ENCODE measurements at regions not wholly inside any gene's neighbourhood (a gene's known extent, or its start where the extent isn't known, plus 50 kb on each side); places are given as distances from the start of the nearest gene placed in this dataset.
A peak's percentile ranks its signal among the peaks of the same experiment; 100 is the strongest.

DNA sequence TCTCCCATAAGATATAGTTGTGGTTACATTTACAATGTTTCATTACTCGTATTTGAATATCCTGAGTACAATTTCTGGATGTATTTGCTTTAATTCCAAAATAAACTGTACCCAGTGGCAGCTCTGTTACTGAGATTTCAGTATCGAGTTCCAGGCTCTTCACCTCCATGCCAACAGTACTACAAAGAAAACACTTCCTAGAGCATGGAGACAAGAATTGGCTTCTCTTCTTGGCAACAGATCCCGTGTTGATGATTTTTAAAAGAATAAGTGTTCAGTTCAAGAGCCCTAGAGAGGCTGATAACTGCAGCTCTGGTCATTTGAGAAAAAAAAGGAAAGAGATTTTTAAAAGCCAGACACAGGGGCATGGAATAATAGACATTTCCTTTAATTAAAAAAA is 302.8 kb downstream of the EFNB2 start:
- Histone ChIP-seq H3K36me3 (ENCODE audit: control insufficient read depth in 3 of 3, insufficient read depth in 2 of 3, low read depth in 1 of 3, low read length in 3 of 3) (no peaks in the 10 kb centered on the region), H3K27ac (ENCODE audit: low read depth in 1 of 3, low read length in 2 of 3) (no peak overlapping the region), H3K4me1 (ENCODE audit: control insufficient read depth in 3 of 3, insufficient read depth in 2 of 3, low read depth in 1 of 3, low read length in 2 of 3) (no peaks in the 10 kb centered on the region), H3K27me3 (ENCODE audit: control insufficient read depth in 3 of 3, insufficient read depth in 3 of 3, low read length in 3 of 3) (no peaks in the 10 kb centered on the region), H3K4me3 (ENCODE audit: low read depth in 1 of 3, low read length in 3 of 3) (no peak overlapping the region), H3K9me3 (ENCODE audit: control insufficient read depth in 2 of 2, insufficient read depth in 1 of 2, low read depth in 1 of 2, low read length in 1 of 2) (no peaks in the 10 kb centered on the region)
- FAIRE-seq: no peak
- DNase-seq: no peak
- WGBS, 3 donors: 72 to 77% (median 73%) methylated on average over 3 of the region's 3 CpGs

DNA sequence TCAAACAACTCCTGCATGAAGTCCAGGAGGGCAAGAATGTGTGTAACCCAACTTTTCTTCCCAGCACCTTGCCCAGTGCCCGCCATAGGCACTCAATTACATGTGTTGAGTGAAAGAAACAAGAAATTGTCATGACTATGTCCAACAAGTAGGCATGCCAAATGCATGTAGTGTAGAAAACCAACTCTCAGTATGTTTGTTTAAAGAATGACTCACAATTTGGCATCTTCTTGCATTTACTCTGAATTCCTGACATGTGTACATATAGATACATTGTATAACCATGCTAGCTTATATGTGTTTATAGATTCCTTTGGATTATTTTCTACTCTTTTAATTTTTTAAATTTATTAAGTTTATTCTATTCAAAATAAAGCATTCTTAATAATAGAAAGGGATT is 305.0 kb downstream of the EFNB2 start:
- no peak overlapping the region for H3K27ac ChIP-seq (ENCODE audit: low read depth in 1 of 3, low read length in 2 of 3)
- 50 to 88% (median 79%) methylated on average over 1 of the region's 1 CpG for WGBS, 3 donors
- no peaks in the 10 kb centered on the region for H3K27me3 ChIP-seq (ENCODE audit: control insufficient read depth in 3 of 3, insufficient read depth in 3 of 3, low read length in 3 of 3)
- H3K36me3 ChIP-seq (ENCODE audit: control insufficient read depth in 3 of 3, insufficient read depth in 2 of 3, low read depth in 1 of 3, low read length in 3 of 3): no peaks in the 10 kb centered on the region
- DNase-seq: no peak
- H3K4me1 ChIP-seq (ENCODE audit: control insufficient read depth in 3 of 3, insufficient read depth in 2 of 3, low read depth in 1 of 3, low read length in 2 of 3): no peaks in the 10 kb centered on the region
- no peak for FAIRE-seq
- no peak overlapping the region for H3K4me3 ChIP-seq (ENCODE audit: low read depth in 1 of 3, low read length in 3 of 3)
- no peaks in the 10 kb centered on the region for H3K9me3 ChIP-seq (ENCODE audit: control insufficient read depth in 2 of 2, insufficient read depth in 1 of 2, low read depth in 1 of 2, low read length in 1 of 2)

DNA sequence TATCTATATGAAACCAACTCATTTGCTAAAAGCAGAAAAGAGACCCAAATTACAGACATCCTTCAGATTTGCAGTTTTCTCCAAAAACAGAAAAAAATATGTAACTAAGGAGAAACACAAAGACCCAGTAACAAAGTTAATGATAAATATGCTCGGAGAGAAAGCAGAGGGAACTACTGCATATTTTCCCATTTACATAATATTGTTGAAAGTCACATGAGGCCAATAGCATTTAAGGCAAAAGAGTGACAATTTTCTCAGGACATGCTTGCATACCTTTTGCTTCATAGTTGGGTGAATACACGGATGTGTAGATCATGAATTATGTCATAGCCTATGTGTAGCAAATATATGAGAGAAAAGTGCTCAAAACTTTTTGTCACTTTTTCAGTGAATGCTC is 310.3 kb downstream of the EFNB2 start:
- H3K27me3 ChIP-seq (ENCODE audit: control insufficient read depth in 3 of 3, insufficient read depth in 3 of 3, low read length in 3 of 3): no peaks in the 10 kb centered on the region
- H3K27ac ChIP-seq (ENCODE audit: low read depth in 1 of 3, low read length in 2 of 3): no peak overlapping the region
- no peaks in the 10 kb centered on the region for H3K36me3 ChIP-seq (ENCODE audit: control insufficient read depth in 3 of 3, insufficient read depth in 2 of 3, low read depth in 1 of 3, low read length in 3 of 3)
- DNase-seq: no peak
- H3K4me3 ChIP-seq (ENCODE audit: low read depth in 1 of 3, low read length in 3 of 3): no peak overlapping the region
- H3K9me3 ChIP-seq (ENCODE audit: control insufficient read depth in 2 of 2, insufficient read depth in 1 of 2, low read depth in 1 of 2, low read length in 1 of 2): no peaks in the 10 kb centered on the region
- 78 to 86% (median 81%) methylated on average over 2 of the region's 2 CpGs for WGBS, 3 donors
- FAIRE-seq: no peak
- H3K4me1 ChIP-seq (ENCODE audit: control insufficient read depth in 3 of 3, insufficient read depth in 2 of 3, low read depth in 1 of 3, low read length in 2 of 3): no peaks in the 10 kb centered on the region

DNA sequence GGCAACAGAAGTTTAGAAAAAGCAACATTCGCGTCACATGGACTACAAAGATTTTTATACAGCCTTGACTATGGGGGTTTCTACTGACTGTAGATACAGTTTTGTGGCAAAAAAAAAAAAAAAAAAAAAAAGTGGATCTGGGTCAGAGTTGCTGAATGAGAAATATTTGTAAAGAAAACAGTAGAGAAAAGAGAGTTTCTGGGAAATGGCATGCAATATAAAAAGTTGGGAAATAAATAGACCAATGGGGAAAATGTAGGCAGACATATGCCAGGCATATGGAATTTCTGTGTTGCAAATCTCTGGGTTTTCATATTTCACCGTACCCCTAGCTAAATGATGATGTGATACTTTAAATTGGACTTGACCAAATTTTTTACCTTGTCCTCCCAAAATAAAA is 315.3 kb downstream of the EFNB2 start:
- Histone ChIP-seq H3K27ac (ENCODE audit: low read depth in 1 of 3, low read length in 2 of 3) (no peak overlapping the region), H3K4me3 (ENCODE audit: low read depth in 1 of 3, low read length in 3 of 3) (no peak overlapping the region), H3K36me3 (ENCODE audit: control insufficient read depth in 3 of 3, insufficient read depth in 2 of 3, low read depth in 1 of 3, low read length in 3 of 3) (no peaks in the 10 kb centered on the region), H3K27me3 (ENCODE audit: control insufficient read depth in 3 of 3, insufficient read depth in 3 of 3, low read length in 3 of 3) (no peaks in the 10 kb centered on the region), H3K4me1 (ENCODE audit: control insufficient read depth in 3 of 3, insufficient read depth in 2 of 3, low read depth in 1 of 3, low read length in 2 of 3) (no peaks in the 10 kb centered on the region), H3K9me3 (ENCODE audit: control insufficient read depth in 2 of 2, insufficient read depth in 1 of 2, low read depth in 1 of 2, low read length in 1 of 2) (no peaks in the 10 kb centered on the region)
- no peak for DNase-seq
- no peak for FAIRE-seq
- WGBS, 3 donors: 85 to 95% (median 91%) methylated on average over 3 of the region's 3 CpGs

DNA sequence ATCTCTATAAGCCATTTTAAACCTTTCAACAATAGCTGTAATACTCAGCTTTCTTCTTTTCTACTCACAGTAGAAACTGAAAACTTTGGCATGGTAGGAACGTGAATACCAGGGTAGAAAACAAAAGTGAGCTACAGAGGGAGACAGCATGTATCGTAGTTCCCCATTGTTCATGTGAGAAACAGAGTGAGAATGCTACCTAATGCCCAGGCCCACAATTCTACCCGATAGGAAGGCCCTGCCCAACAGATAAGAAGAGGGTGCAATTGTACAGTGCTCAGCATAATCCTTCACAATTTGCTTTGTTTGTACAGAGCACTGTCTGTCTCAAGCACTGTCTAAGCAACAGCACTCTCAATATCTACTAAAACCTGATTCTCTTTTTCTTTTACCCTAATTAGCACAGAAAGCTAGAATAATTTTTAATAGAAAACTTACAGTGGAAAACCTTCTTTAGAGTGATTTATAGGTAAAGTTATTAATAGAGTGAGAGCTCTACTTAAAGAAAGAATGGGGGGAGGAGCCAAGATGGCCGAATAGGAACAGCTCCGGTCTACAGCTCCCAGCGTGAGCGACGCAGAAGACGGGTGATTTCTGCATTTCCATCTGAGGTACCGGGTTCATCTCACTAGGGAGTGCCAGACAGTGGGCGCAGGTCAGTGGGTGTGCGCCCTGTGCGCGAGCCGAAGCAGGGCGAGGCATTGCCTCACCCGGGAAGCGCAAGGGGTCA is 322.3 kb downstream of the EFNB2 start:
- WGBS, 3 donors: 86 to 91% (median 89%) methylated on average over 14 to 18 of the region's 18 CpGs
- Histone ChIP-seq H3K27ac (ENCODE audit: low read depth in 1 of 3, low read length in 2 of 3) (no peak overlapping the region), H3K4me1 (ENCODE audit: control insufficient read depth in 3 of 3, insufficient read depth in 2 of 3, low read depth in 1 of 3, low read length in 2 of 3) (no peaks in the 10 kb centered on the region), H3K36me3 (ENCODE audit: control insufficient read depth in 3 of 3, insufficient read depth in 2 of 3, low read depth in 1 of 3, low read length in 3 of 3) (no peaks in the 10 kb centered on the region), H3K4me3 (ENCODE audit: low read depth in 1 of 3, low read length in 3 of 3) (no peak overlapping the region), H3K27me3 (ENCODE audit: control insufficient read depth in 3 of 3, insufficient read depth in 3 of 3, low read length in 3 of 3) (no peaks in the 10 kb centered on the region), H3K9me3 (ENCODE audit: control insufficient read depth in 2 of 2, insufficient read depth in 1 of 2, low read depth in 1 of 2, low read length in 1 of 2) (no peaks in the 10 kb centered on the region)
- FAIRE-seq: no peak
- peak in 1 of 2 donors; percentile 9 for DNase-seq

DNA sequence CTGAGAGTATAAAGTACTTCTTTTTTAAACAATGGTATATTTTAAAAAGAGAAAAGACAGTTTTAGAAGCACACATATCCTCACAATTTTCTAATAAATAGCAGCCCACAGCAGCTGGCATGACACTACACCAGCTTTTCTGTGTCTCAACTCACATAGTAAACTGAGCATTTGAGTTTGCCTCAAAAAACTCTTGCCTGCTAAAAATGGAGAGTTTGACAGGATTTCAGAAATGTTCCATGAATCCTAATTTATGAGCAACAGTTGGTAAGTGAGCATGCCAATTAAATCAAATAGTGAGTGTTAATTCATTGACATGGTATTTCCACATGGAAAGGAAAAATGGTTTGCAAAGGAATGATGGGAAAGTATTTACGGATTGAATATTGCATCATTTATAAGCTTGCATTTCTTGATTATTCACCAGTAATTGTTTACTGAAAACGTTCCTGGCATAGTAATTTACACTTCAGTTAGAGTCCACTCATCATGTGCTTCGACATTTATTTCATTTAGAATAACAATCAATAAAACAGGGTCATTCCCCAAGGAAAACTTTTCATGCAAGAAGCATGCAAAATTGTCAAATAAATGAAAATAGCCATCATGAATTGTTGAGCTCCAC is 323.0 kb downstream of the EFNB2 start:
- Histone ChIP-seq H3K4me3 (ENCODE audit: low read depth in 1 of 3, low read length in 3 of 3) (no peak overlapping the region), H3K9me3 (ENCODE audit: control insufficient read depth in 2 of 2, insufficient read depth in 1 of 2, low read depth in 1 of 2, low read length in 1 of 2) (no peaks in the 10 kb centered on the region), H3K27ac (ENCODE audit: low read depth in 1 of 3, low read length in 2 of 3) (no peak overlapping the region), H3K27me3 (ENCODE audit: control insufficient read depth in 3 of 3, insufficient read depth in 3 of 3, low read length in 3 of 3) (no peaks in the 10 kb centered on the region), H3K4me1 (ENCODE audit: control insufficient read depth in 3 of 3, insufficient read depth in 2 of 3, low read depth in 1 of 3, low read length in 2 of 3) (no peaks in the 10 kb centered on the region), H3K36me3 (ENCODE audit: control insufficient read depth in 3 of 3, insufficient read depth in 2 of 3, low read depth in 1 of 3, low read length in 3 of 3) (no peaks in the 10 kb centered on the region)
- WGBS, 3 donors: 56 to 71% (median 69%) methylated on average over 3 of the region's 3 CpGs
- DNase-seq (no peak), FAIRE-seq (no peak)

DNA sequence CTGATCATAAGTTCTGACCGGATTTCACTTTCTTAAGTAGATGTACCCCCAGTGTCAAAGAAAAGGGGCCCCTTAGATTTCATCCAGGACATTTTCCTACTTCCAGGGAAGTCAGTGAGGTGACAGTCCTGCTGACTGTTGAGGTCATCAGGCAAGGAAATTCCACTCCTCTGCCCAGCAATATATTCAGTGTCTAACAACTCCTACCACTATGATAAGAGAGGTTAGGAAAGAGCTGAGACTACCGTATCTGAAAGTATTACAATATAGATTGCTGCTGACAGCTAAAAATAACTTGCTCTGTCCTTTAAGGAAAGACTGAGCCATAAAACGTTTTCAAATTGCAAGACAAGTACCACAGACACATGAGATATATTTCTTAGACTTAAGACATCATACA is 325.1 kb downstream of the EFNB2 start:
- peak; percentile 47 to 65 for DNase-seq
- no peak for FAIRE-seq
- 35 to 45% (median 42%) methylated on average over 3 of the region's 3 CpGs for whole genome bisulfite sequencing, 3 donors
- no peaks in the 10 kb centered on the region for H3K4me1 ChIP-seq (ENCODE audit: control insufficient read depth in 3 of 3, insufficient read depth in 2 of 3, low read depth in 1 of 3, low read length in 2 of 3)
- H3K27ac ChIP-seq (ENCODE audit: low read depth in 1 of 3, low read length in 2 of 3): peak overlapping the region in 1 of 3 donors; percentile 37
- no peak overlapping the region for H3K4me3 ChIP-seq (ENCODE audit: low read depth in 1 of 3, low read length in 3 of 3)
- no peaks in the 10 kb centered on the region for H3K9me3 ChIP-seq (ENCODE audit: control insufficient read depth in 2 of 2, insufficient read depth in 1 of 2, low read depth in 1 of 2, low read length in 1 of 2)
- no peaks in the 10 kb centered on the region for H3K36me3 ChIP-seq (ENCODE audit: control insufficient read depth in 3 of 3, insufficient read depth in 2 of 3, low read depth in 1 of 3, low read length in 3 of 3)
- no peaks in the 10 kb centered on the region for H3K27me3 ChIP-seq (ENCODE audit: control insufficient read depth in 3 of 3, insufficient read depth in 3 of 3, low read length in 3 of 3)

DNA sequence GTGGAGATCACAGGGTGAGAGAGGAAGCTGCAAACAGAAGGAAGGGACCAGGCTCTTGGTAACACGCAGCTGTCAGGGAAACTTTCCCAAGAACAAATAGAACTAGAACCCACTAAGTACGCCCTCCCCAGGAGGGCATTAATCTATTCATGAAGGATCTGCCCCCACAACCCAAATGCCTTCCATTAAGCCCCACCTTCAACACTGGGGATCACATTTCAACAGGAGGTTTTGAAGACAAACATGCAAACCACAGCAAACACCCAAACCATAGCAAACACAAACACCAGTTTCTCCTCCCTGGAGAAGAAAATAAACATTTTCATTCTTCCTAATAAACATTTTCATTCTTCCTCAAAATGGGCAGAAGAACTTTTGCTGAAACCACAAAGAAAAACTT is 329.6 kb downstream of the EFNB2 start:
- no peak for DNase-seq
- no peak for FAIRE-seq
- Histone ChIP-seq H3K4me1 (ENCODE audit: control insufficient read depth in 3 of 3, insufficient read depth in 2 of 3, low read depth in 1 of 3, low read length in 2 of 3) (no peaks in the 10 kb centered on the region), H3K9me3 (ENCODE audit: control insufficient read depth in 2 of 2, insufficient read depth in 1 of 2, low read depth in 1 of 2, low read length in 1 of 2) (no peaks in the 10 kb centered on the region), H3K27ac (ENCODE audit: low read depth in 1 of 3, low read length in 2 of 3) (no peak overlapping the region), H3K36me3 (ENCODE audit: control insufficient read depth in 3 of 3, insufficient read depth in 2 of 3, low read depth in 1 of 3, low read length in 3 of 3) (no peaks in the 10 kb centered on the region), H3K27me3 (ENCODE audit: control insufficient read depth in 3 of 3, insufficient read depth in 3 of 3, low read length in 3 of 3) (no peaks in the 10 kb centered on the region), H3K4me3 (ENCODE audit: low read depth in 1 of 3, low read length in 3 of 3) (no peak overlapping the region)
- WGBS, 3 donors: 80 to 85% (median 83%) methylated on average over 2 of the region's 2 CpGs

DNA sequence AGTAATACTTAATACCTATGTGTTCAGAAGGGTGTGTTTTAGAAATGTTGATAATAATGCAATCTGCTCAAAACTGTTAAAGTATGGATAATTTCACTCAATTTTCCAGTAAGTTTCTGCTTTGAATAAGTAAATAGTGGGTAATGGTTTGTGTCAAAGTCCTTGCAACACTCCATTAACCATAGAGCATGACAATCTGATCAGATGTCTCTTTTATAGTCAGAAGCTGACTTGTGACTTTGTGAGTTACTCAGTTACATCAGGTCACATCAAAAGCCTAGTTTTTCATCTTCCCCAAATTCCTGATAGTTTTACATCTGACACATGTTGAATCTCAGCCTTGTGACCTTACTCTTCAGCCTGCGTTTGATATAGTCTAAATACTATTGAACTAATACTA is 338.0 kb downstream of the EFNB2 start:
- no peaks in the 10 kb centered on the region for H3K9me3 ChIP-seq (ENCODE audit: control insufficient read depth in 2 of 2, insufficient read depth in 1 of 2, low read depth in 1 of 2, low read length in 1 of 2)
- H3K27me3 ChIP-seq (ENCODE audit: control insufficient read depth in 3 of 3, insufficient read depth in 3 of 3, low read length in 3 of 3): no peaks in the 10 kb centered on the region
- no peak overlapping the region for H3K27ac ChIP-seq (ENCODE audit: low read depth in 1 of 3, low read length in 2 of 3)
- DNase-seq (peak in 1 of 2 donors; percentile 22), FAIRE-seq (no peak)
- no peak overlapping the region for H3K4me3 ChIP-seq (ENCODE audit: low read depth in 1 of 3, low read length in 3 of 3)
- no peaks in the 10 kb centered on the region for H3K36me3 ChIP-seq (ENCODE audit: control insufficient read depth in 3 of 3, insufficient read depth in 2 of 3, low read depth in 1 of 3, low read length in 3 of 3)
- no peaks in the 10 kb centered on the region for H3K4me1 ChIP-seq (ENCODE audit: control insufficient read depth in 3 of 3, insufficient read depth in 2 of 3, low read depth in 1 of 3, low read length in 2 of 3)
- 86 to 94% (median 87%) methylated on average over 1 of the region's 1 CpG for WGBS, 3 donors
